H1 (cell line): ENCODE measurements at regions not wholly inside any gene's neighbourhood (a gene's known extent, or its start where the extent isn't known, plus 50 kb on each side); places are given as distances from the start of the nearest gene placed in this dataset.

ENCODE experiments used
- KDM1A ChIP-seq: fragments of 200-600, 300-600 bp; sonication (generic); IDR thresholded peaks from 2 replicates; pipeline ENCODE4 v1.7.1; 2016; ENCODE audit warnings: mild to moderate bottlenecking, low read length, borderline replicate concordance

DNA sequence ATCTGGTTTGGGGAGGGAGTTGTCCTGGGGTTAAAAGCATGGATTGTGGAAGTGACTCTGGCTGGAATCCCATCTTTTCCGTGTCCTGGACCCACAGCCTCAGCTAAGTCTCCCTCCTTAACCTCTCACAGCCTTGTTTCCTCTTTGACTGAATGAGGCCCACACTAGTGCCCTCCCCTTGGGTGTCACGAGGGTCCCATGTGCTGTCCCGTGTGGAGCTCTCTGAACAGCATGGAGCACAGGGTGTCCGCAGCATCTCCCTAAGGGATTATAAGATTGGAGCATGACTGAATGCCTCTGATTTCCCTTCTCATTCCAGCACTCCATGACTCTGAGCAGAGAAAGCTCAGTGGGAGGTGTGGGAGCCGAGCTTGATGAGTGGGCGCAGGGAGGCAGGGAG, 182.5 kb downstream of the TEX29 start (continued):
- no peak for TF ChIP-seq KDM1A
